ENCODE measurements at regions not wholly inside any gene's neighbourhood (a gene's known extent, or its start where the extent isn't known, plus 50 kb on each side); places are given as distances from the start of the nearest gene placed in this dataset.

GRCh38 chr4:3863841-3864741, 97.9 kb downstream of the ADRA2C start:
- Histone ChIP-seq H4K20me1 (ENCODE audit: low read length) (no peaks in the 10 kb centered on the region), H3K9me3 (ENCODE audit: low read length) (no peaks in the 10 kb centered on the region)
- ATAC-seq: no peak

GRCh38 chr4:3864742-3865721, 98.8 kb downstream of the ADRA2C start:
- H3K27ac ChIP-seq (ENCODE audit: low read length): no peak overlapping the region
- no peaks in the 10 kb centered on the region for H4K20me1 ChIP-seq (ENCODE audit: low read length)
- H3K4me1 ChIP-seq (ENCODE audit: insufficient read depth, low read length): no peaks in the 10 kb centered on the region
- no peak for DNase-seq
- H3K9ac ChIP-seq (ENCODE audit: low read length): no peak overlapping the region
- H3K27me3 ChIP-seq (ENCODE audit: low read length): peaks cover 42% of the 10 kb centered on the region
- no peaks in the 10 kb centered on the region for H3K9me2 ChIP-seq (replicated peaks; ENCODE audit: low read length)
- POLR2A ChIA-PET (ENCODE audit: unreplicated experiment): no interaction called here
- no TSS peak for BruUV-seq (replicated peaks)
- H3K9me3 ChIP-seq (ENCODE audit: low read length): no peaks in the 10 kb centered on the region
- H2AFZ ChIP-seq (ENCODE audit: low read length): no peak overlapping the region
- intact Hi-C loops (cut with micrococcal nuclease): no loop called here
- no peaks in the 10 kb centered on the region for H3K36me3 ChIP-seq (ENCODE audit: low read depth, low read length)
- no peaks in the 10 kb centered on the region for H3F3A ChIP-seq (ENCODE audit: low read length, unreplicated experiment)
- H3K4me3 ChIP-seq (ENCODE audit: low read length): no peak overlapping the region
- no peak for TF ChIP-seq EZH2phosphoT487 (IDR thresholded peaks at IDR 0.05; ENCODE audit: borderline replicate concordance, low read length)
- no peak for TF ChIP-seq CTCF (conservative IDR thresholded peaks at IDR 0.05; ENCODE audit: low read depth, low read length)
- TF ChIP-seq EZH2 (IDR thresholded peaks at IDR 0.05; ENCODE audit: low read length, unreplicated experiment): no peak
- no peak for ATAC-seq
- no peak overlapping the region for H3K4me2 ChIP-seq (ENCODE audit: low read length)
- CTCF ChIA-PET: no interaction called here
- H3K79me2 ChIP-seq (ENCODE audit: low read length): no peaks in the 10 kb centered on the region

More at GRCh38 chr4:3863841-3864741, 97.9 kb downstream of the ADRA2C start:
- no peak for DNase-seq
- no peak for TF ChIP-seq EZH2 (IDR thresholded peaks at IDR 0.05; ENCODE audit: low read length, unreplicated experiment)
- TF ChIP-seq EZH2phosphoT487 (IDR thresholded peaks at IDR 0.05; ENCODE audit: borderline replicate concordance, low read length): no peak
- Histone ChIP-seq H2AFZ (ENCODE audit: low read length) (no peak overlapping the region), H3K9ac (ENCODE audit: low read length) (no peak overlapping the region), H3K9me2 (replicated peaks; ENCODE audit: low read length) (no peaks in the 10 kb centered on the region), H3K79me2 (ENCODE audit: low read length) (no peaks in the 10 kb centered on the region), H3K27me3 (ENCODE audit: low read length) (peaks cover 48% of the 10 kb centered on the region), H3F3A (ENCODE audit: low read length, unreplicated experiment) (no peaks in the 10 kb centered on the region), H3K4me2 (ENCODE audit: low read length) (no peak overlapping the region), H3K4me3 (ENCODE audit: low read length) (no peak overlapping the region), H3K27ac (ENCODE audit: low read length) (no peak overlapping the region), H3K36me3 (ENCODE audit: low read depth, low read length) (no peaks in the 10 kb centered on the region), H3K4me1 (ENCODE audit: insufficient read depth, low read length) (no peaks in the 10 kb centered on the region)
- intact Hi-C loops (cut with micrococcal nuclease): no loop called here
- CTCF ChIA-PET: no interaction called here
- BruUV-seq (replicated peaks): no TSS peak
- POLR2A ChIA-PET (ENCODE audit: unreplicated experiment): no interaction called here

GRCh38 chr4:3865986-3866812, 100.0 kb downstream of the ADRA2C start:
- Histone ChIP-seq H4K20me1 (ENCODE audit: low read length) (no peaks in the 10 kb centered on the region), H3K27me3 (ENCODE audit: low read length) (peaks cover 34% of the 10 kb centered on the region; the same call in 1 of the 2 replicates), H3F3A (ENCODE audit: low read length, unreplicated experiment) (no peaks in the 10 kb centered on the region), H3K4me3 (ENCODE audit: low read length) (no peak overlapping the region), H3K9me2 (replicated peaks; ENCODE audit: low read length) (no peaks in the 10 kb centered on the region), H3K9me3 (ENCODE audit: low read length) (no peaks in the 10 kb centered on the region), H3K36me3 (ENCODE audit: low read depth, low read length) (no peaks in the 10 kb centered on the region), H3K4me2 (ENCODE audit: low read length) (no peak overlapping the region), H3K9ac (ENCODE audit: low read length) (no peak overlapping the region), H3K4me1 (ENCODE audit: insufficient read depth, low read length) (no peaks in the 10 kb centered on the region), H3K27ac (ENCODE audit: low read length) (no peak overlapping the region), H3K79me2 (ENCODE audit: low read length) (no peaks in the 10 kb centered on the region), H2AFZ (ENCODE audit: low read length) (no peak overlapping the region)
- intact Hi-C loops (cut with micrococcal nuclease): no loop called here
- CTCF ChIA-PET: no interaction called here
- POLR2A ChIA-PET (ENCODE audit: unreplicated experiment): no interaction called here
- BruUV-seq (replicated peaks): no TSS peak
- TF ChIP-seq EZH2 (IDR thresholded peaks at IDR 0.05; ENCODE audit: low read length, unreplicated experiment): no peak
- no peak for TF ChIP-seq CTCF (conservative IDR thresholded peaks at IDR 0.05; ENCODE audit: low read depth, low read length)
- TF ChIP-seq EZH2phosphoT487 (IDR thresholded peaks at IDR 0.05; ENCODE audit: borderline replicate concordance, low read length): no peak
- no peak for DNase-seq
- no peak for ATAC-seq

Measured in PC-3 (cell line).